ENCODE measurements at regions not wholly inside any gene's neighbourhood (a gene's known extent, or its start where the extent isn't known, plus 50 kb on each side); places are given as distances from the start of the nearest gene placed in this dataset.
"Not testable (repeated sequence)": the region's sequence is repeated elsewhere in the genome, so short reads cannot be mapped to it uniquely, and the experiment has no call there.

DNA sequence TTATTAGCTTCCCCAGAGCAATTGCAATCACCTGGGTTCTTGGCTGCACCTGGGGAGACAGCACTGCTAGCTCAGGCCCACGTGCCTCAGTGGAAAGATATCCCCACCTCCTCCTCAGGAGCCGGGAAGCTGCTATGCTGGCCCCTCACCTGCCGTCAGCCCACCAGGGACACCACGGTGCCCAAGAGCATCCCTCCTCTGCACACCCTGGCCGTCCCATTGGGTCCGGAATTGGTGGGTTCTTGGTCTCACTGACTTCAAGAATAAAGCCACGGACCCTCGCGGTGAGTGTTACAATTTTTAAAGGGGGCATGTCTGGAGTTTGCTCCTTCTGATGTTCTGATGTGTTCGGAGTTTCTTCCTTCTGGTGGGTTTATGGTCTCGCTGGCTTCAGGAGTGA, 72.3 kb upstream of the MEF2A start (continued):
- TF ChIP-seq ZNF24 (IDR thresholded peaks at IDR 0.05) = no peak
- TF ChIP-seq RUNX3 (IDR thresholded peaks at IDR 0.05; ENCODE audit: low read length) = no peak

DNA sequence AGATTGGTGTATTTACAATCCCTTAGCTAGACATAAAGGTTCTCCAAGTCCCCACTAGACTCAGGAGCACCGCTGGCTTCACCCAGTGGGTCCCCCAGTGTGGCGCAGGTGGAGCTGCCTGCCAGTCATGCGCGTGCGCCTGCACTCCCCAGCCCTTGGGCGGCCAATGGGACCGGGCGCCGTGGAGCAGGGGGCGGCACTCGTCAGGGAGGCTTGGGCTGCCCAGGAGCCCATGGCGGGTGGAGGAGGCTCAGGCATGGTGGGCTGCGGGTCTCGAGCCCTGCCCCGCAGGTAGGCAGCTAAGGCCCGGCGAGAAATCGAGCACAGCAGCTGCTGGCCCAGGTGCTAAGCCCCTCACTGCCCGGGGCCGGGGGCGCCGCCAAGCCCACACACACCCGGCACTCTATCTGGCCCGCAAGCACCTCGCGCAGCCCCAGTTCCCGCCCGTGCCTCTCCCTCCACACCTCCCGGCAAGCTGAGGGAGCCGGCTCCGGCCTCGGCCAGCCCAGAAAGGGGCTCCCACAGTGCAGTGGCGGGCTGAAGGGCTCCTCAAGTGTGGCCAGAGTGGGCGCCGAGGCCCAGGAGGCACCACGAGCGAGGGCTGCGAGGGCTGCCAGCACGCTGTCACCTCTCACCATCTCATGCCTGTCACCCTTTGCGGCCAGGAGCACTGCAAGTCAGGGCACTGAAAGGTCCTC, 71.1 kb upstream of the MEF2A start:
- ATAC-seq; H3K36me3 ChIP-seq (ENCODE audit: control insufficient read depth in 2 of 2, insufficient read depth in 2 of 2, low read length in 1 of 2); POLR2A ChIA-PET; H3K27me3 ChIP-seq (replicated peaks in 1 of 2; ENCODE audit: control insufficient read depth in 2 of 2, insufficient read depth in 2 of 2, low read length in 1 of 2); intact Hi-C loops (cut with micrococcal nuclease; ENCODE audit: unreplicated experiment); H2AFZ ChIP-seq (ENCODE audit: control insufficient read depth, low read depth, low read length); RAD21 ChIA-PET (ENCODE audit: unreplicated experiment); H3K9me3 ChIP-seq (replicated peaks; ENCODE audit: control insufficient read depth, insufficient read depth, low read length); H3K4me2 ChIP-seq (ENCODE audit: control insufficient read depth, insufficient read depth); H3K9ac ChIP-seq (ENCODE audit: control insufficient read depth, insufficient read depth, low read length); FAIRE-seq; H3K27ac ChIP-seq (ENCODE audit: control insufficient read depth, insufficient read depth); H3K79me2 ChIP-seq (ENCODE audit: control insufficient read depth, insufficient read depth, low read length); BruUV-seq (replicated peaks); DNase-seq (ENCODE audit: low read depth, low spot score); H4K20me1 ChIP-seq (ENCODE audit: control insufficient read depth, insufficient read depth); H3K4me3 ChIP-seq; in situ Hi-C loops (cut with MboI): not testable (repeated sequence)
- ChIA-PET SMC1A (ENCODE audit: uncharacterized antibody, unreplicated experiment) (interaction anchor here (1.2 kb wide), 1 partner anchor 61 kb away, joined by 3 read pairs; no protein-coding TSS in a partner anchor), CTCF (interaction anchor here (0.9 to 1.3 kb wide), 2 partner anchors 9 to 210 kb away, joined by 3 to 4 read pairs; no protein-coding TSS in a partner anchor)
- WGBS (ENCODE audit: insufficient coverage, insufficient replicate concordance, low lambda C conversion rate, missing lambda C conversion rate) = 94% methylated on average over 37 of the region's 40 CpGs
- H3K4me1 ChIP-seq (ENCODE audit: control insufficient read depth, insufficient read depth, low read length) = peaks cover 10% of the 10 kb centered on the region

DNA sequence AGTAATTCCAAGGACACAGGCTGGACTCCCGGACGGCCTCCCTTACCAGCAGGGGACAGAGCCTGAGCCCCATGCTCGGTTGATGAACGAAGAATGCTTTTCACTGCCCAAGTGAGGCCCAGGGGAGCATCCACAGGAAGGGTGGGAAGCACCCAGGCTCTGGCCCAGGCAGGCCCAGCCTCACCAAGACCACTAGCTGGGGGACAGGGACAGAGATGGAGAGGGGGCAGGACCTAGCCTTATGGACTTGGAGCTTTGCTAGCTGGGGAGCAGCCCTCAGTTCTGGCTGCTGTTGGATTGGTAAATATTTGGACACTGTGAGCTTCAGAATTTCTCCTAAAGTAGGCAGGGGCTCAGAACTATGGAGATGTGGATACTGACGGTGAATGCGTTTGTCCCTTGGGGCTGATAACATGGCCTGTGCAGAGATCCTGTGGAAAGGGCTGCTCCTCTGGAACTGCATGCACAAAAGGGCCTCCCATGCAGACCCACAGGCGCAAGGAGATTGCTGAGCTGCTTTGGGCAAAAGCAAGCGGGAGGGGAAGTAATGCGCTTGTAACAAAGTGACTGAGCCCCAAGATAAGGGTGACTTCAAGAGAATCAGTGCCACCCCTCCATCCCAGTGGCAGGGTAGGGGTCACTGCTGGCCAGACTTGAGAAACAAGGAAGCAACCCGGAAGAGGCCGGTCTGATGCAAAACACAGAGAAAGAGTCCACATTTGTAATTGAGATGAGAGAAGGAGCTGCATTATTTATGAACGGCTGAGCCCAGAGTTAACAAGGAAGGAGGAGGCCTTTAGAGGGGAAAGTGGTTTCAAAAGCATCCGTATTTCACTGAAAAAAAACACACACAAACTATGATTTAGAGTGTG, 70.1 kb upstream of the MEF2A start:
- no TSS peak for BruUV-seq (replicated peaks)
- no peak for TF ChIP-seq HCFC1 (IDR thresholded peaks at IDR 0.05; ENCODE audit: low read length)
- no peak for TF ChIP-seq POLR2AphosphoS5 (IDR thresholded peaks at IDR 0.05; ENCODE audit: low read length)
- in situ Hi-C loops (cut with MboI) (no loop called here), intact Hi-C loops (cut with micrococcal nuclease; ENCODE audit: unreplicated experiment) (no loop called here)
- 0 out of 2 replicates have a peak overlapping the region, but pooled peaks have one; percentile 12 for H3K4me2 ChIP-seq (ENCODE audit: control insufficient read depth, insufficient read depth)
- ChIA-PET RAD21 (ENCODE audit: unreplicated experiment) (no interaction called here), POLR2A (no interaction called here), CTCF (interaction anchor here (1.3 kb wide), 1 partner anchor 209 kb away, joined by 4 read pairs; no protein-coding TSS in a partner anchor), SMC1A (ENCODE audit: uncharacterized antibody, unreplicated experiment) (interaction anchor here (1.0 kb wide), 2 partner anchors 9 to 17 kb away, joined by 3 to 5 read pairs; no protein-coding TSS in a partner anchor)
- ATAC-seq (no peak; the same call in 2 of the 3 replicates), FAIRE-seq (no peak), DNase-seq (ENCODE audit: low read depth, low spot score) (no peak)
- H3K4me3 ChIP-seq = no peak overlapping the region
- H3K9me3 ChIP-seq (replicated peaks; ENCODE audit: control insufficient read depth, insufficient read depth, low read length) = peaks cover 4% of the 10 kb centered on the region; the same call in 2 of the 3 replicates
- H3K36me3 ChIP-seq (ENCODE audit: control insufficient read depth in 2 of 2, insufficient read depth in 2 of 2, low read length in 1 of 2) = no peaks in the 10 kb centered on the region
- H3K27ac ChIP-seq (ENCODE audit: control insufficient read depth, insufficient read depth) = no peak overlapping the region
- peak overlapping the region; percentile 34; the same call in 1 of the 2 replicates for H3K9ac ChIP-seq (ENCODE audit: control insufficient read depth, insufficient read depth, low read length)
- no peaks in the 10 kb centered on the region for H3K79me2 ChIP-seq (ENCODE audit: control insufficient read depth, insufficient read depth, low read length)
- peaks cover 10% of the 10 kb centered on the region for H3K4me1 ChIP-seq (ENCODE audit: control insufficient read depth, insufficient read depth, low read length)
- peak overlapping the region; percentile 82 for H2AFZ ChIP-seq (ENCODE audit: control insufficient read depth, low read depth, low read length)
- no peaks in the 10 kb centered on the region for H3K27me3 ChIP-seq (replicated peaks in 1 of 2; ENCODE audit: control insufficient read depth in 2 of 2, insufficient read depth in 2 of 2, low read length in 1 of 2)
- H4K20me1 ChIP-seq (ENCODE audit: control insufficient read depth, insufficient read depth) = no peaks in the 10 kb centered on the region
- WGBS (ENCODE audit: insufficient coverage, insufficient replicate concordance, low lambda C conversion rate, missing lambda C conversion rate) = 47% methylated on average over 13 of the region's 13 CpGs
